ENCODE measurements at regions not wholly inside any gene's neighbourhood (a gene's known extent, or its start where the extent isn't known, plus 50 kb on each side); places are given as distances from the start of the nearest gene placed in this dataset.

GRCh38 chr4:14221176-14221575 lies 593.7 kb upstream of the BOD1L1 start:
- TF ChIP-seq CTCF (IDR thresholded peaks at IDR 0.05) (no peak), POLR2A (IDR thresholded peaks at IDR 0.05) (no peak), POLR2AphosphoS5 (IDR thresholded peaks at IDR 0.05; ENCODE audit: insufficient read depth in 1 of 2, low read depth in 1 of 2) (no peak)

Data from vagina (tissue), 2 donors.